SK-N-SH (cell line): ENCODE measurements at regions not wholly inside any gene's neighbourhood (a gene's known extent, or its start where the extent isn't known, plus 50 kb on each side); places are given as distances from the start of the nearest gene placed in this dataset.

ENCODE experiments used
- CTCF ChIA-PET: fragments of 300-600, 350-600 bp; formaldehyde crosslinking; extraction: SDS; loops from one replicate; lab custom pipeline; 2021; lab: Yijun Ruan, JAX
- POLR2A ChIA-PET: fragments of 350-600 bp; sonication (Branson Sonifier 250); formaldehyde crosslinking; extraction: SDS; loops from one replicate; lab custom pipeline; 2020; ENCODE audit warnings: antibody characterized with exemption, inconsistent platforms; lab: Yijun Ruan, JAX
- DNase-seq: peaks from one replicate; pipeline ENCODE4 v3.0.0; 2012
- H2AFZ ChIP-seq: fragments of 200-600 bp; sonication (generic); 2 replicates; pipeline ENCODE4 v1.8.1; 2016; ENCODE audit warnings: antibody characterized with exemption, mild to moderate bottlenecking, low read depth
- H3F3A ChIP-seq: fragments of 200-600 bp; sonication (generic); replicated peaks from 2 replicates; pipeline ENCODE3; 2016; ENCODE audit warnings: antibody characterized with exemption, mild to moderate bottlenecking; ENCODE audit not compliant: insufficient read depth
- H3K27ac ChIP-seq, 2 experiments: fragments of 200-500 bp in 1 of 2; fragments of 200-600 bp in 1 of 2; sonication (Bioruptor generic) in 1 of 2; sonication (generic), shearing (Covaris generic) in 1 of 2; 2 replicates each; pipeline versions ENCODE4 v1.5.1 to v1.6.1; 2014 to 2016; ENCODE audit warnings: low read depth in 2 of 2, inconsistent platforms in 1 of 2, low read length in 1 of 2, mild to moderate bottlenecking in 1 of 2, mixed read lengths in 1 of 2
- H3K27me3 ChIP-seq: fragments of 200-600 bp; sonication (generic), shearing (Covaris generic); 2 replicates; pipeline ENCODE4 v1.6.1; 2016; ENCODE audit warnings: mixed run types; ENCODE audit not compliant: insufficient read depth
- H3K36me3 ChIP-seq, 2 experiments: fragments of 200-500 bp in 1 of 2; fragments of 200-600 bp in 1 of 2; sonication (Bioruptor generic) in 1 of 2; sonication (generic) in 1 of 2; replicated peaks in 1 of 2; 2 replicates each; pipeline versions ENCODE3 to v1.5.1; 2014 to 2016; ENCODE audit warnings: low read length in 1 of 2, mild to moderate bottlenecking in 1 of 2; ENCODE audit not compliant: insufficient read depth in 2 of 2, control insufficient read depth in 1 of 2
- H3K4me1 ChIP-seq, 2 experiments: fragments of 200-500 bp in 1 of 2; fragments of 200-600 bp in 1 of 2; sonication (Bioruptor generic) in 1 of 2; sonication (generic), shearing (Covaris generic) in 1 of 2; 2 replicates each; pipeline versions ENCODE4 v1.5.1 to v1.6.1; 2014 to 2016; ENCODE audit warnings: low read depth in 1 of 2, low read length in 1 of 2, mixed run types in 1 of 2; ENCODE audit not compliant: insufficient read depth in 2 of 2, control insufficient read depth in 1 of 2
- H3K4me2 ChIP-seq: fragments of 200-600 bp; sonication (generic), shearing (Covaris generic); 2 replicates; pipeline ENCODE4 v1.6.1; 2017; ENCODE audit warnings: mixed run types
- H3K4me3 ChIP-seq, 2 experiments: fragments of 200-500 bp in 1 of 2; fragments of 200-600 bp in 1 of 2; sonication (Bioruptor generic) in 1 of 2; sonication (generic), shearing (Covaris generic) in 1 of 2; 2 replicates each; pipeline versions ENCODE4 v1.5.1 to v1.8.1; 2014 to 2016; ENCODE audit warnings: low read depth in 2 of 2, inconsistent platforms in 1 of 2, low read length in 1 of 2, mild to moderate bottlenecking in 1 of 2, mixed read lengths in 1 of 2, moderate library complexity in 1 of 2
- H3K79me2 ChIP-seq: fragments of 200-600 bp; sonication (generic); 2 replicates; pipeline ENCODE4 v1.8.1; 2017; ENCODE audit warnings: mild to moderate bottlenecking; ENCODE audit not compliant: insufficient read depth
- H3K9ac ChIP-seq: fragments of 200-600 bp; sonication (generic); 2 replicates; pipeline ENCODE4 v1.6.1; 2017; ENCODE audit warnings: mixed run types
- H3K9me2 ChIP-seq: fragments of 200-600 bp; sonication (generic); 2 replicates; pipeline ENCODE4 v1.6.1; 2017; ENCODE audit warnings: mixed run types
- H3K9me3 ChIP-seq: fragments of 200-600 bp; sonication (generic); 2 replicates; pipeline ENCODE4 v1.6.1; 2017; ENCODE audit warnings: mixed run types, mild to moderate bottlenecking, moderate library complexity
- H4K20me1 ChIP-seq: fragments of 200-600 bp; sonication (generic); 2 replicates; pipeline ENCODE4 v1.6.1; 2017; ENCODE audit warnings: mild to moderate bottlenecking, mixed run types; ENCODE audit not compliant: insufficient read depth
- EZH2phosphoT487 ChIP-seq: fragments of 200-600 bp; sonication (generic); IDR thresholded peaks from 2 replicates; pipeline ENCODE4 v1.6.1; 2017; ENCODE audit warnings: low read depth, mixed run types, mild to moderate bottlenecking, antibody characterized with exemption, moderate library complexity, borderline replicate concordance
- GATA2 ChIP-seq: sonication (generic); formaldehyde crosslinking; IDR thresholded peaks from 2 replicates; pipeline ENCODE4 v1.5.0; 2020; ENCODE audit warnings: mild to moderate bottlenecking, missing genetic modification reagents
- IRF3 ChIP-seq: fragments of 150-350 bp; IDR thresholded peaks from 2 replicates; pipeline ENCODE4 v1.6.1; 2016; ENCODE audit warnings: mild to moderate bottlenecking, low read depth, low read length
- MEF2A ChIP-seq: IDR thresholded peaks from 2 replicates; pipeline ENCODE4 v1.4.0; 2012; ENCODE audit warnings: low read depth, borderline replicate concordance
- POLR2AphosphoS5 ChIP-seq: IDR thresholded peaks from 2 replicates; pipeline ENCODE4 v1.6.1; 2012; ENCODE audit warnings: low read depth, low read length
- RAD21 ChIP-seq: IDR thresholded peaks from 2 replicates; pipeline ENCODE4 v1.6.1; 2012; ENCODE audit warnings: mild to moderate bottlenecking, low read length
- RCOR1 ChIP-seq: fragments of 150-350 bp; IDR thresholded peaks from 2 replicates; pipeline ENCODE4 v1.6.1; 2017; ENCODE audit warnings: antibody characterized with exemption, low read length
- SIN3A ChIP-seq: IDR thresholded peaks from 2 replicates; pipeline ENCODE4 v1.6.1; 2012; ENCODE audit warnings: low read depth, mild to moderate bottlenecking, low read length, moderate library complexity, borderline replicate concordance
- SMC3 ChIP-seq: IDR thresholded peaks from 2 replicates; pipeline ENCODE4 v1.6.1; 2012; ENCODE audit warnings: low read depth, low read length, improper control_type of control experiment
- YY1 ChIP-seq: IDR thresholded peaks from 2 replicates; pipeline ENCODE4 v1.4.0; 2012; ENCODE audit warnings: low read depth, mild to moderate bottlenecking
- ZBTB33 ChIP-seq: IDR thresholded peaks from 2 replicates; pipeline ENCODE4 v1.4.0; 2012; ENCODE audit warnings: low read depth, borderline replicate concordance
- WGBS: methylation state at CpG from one replicate; pipeline ENCODE4 v1.1.6; 2017; ENCODE audit warnings: low lambda C conversion rate; 5-methylcytosine and 5-hydroxymethylcytosine counted together

GRCh38 chr10:8149991-8150390, 95.5 kb downstream of the GATA3 start:
- no peak overlapping the region for H2AFZ ChIP-seq
- H3F3A ChIP-seq: no peaks in the 10 kb centered on the region
- no peak for DNase-seq
- no peak overlapping the region for H3K27ac ChIP-seq
- no peaks in the 10 kb centered on the region for H3K36me3 ChIP-seq
- ChIA-PET POLR2A (no interaction called here), CTCF (interaction anchor here (1.2 kb wide), 1 partner anchor 17 kb away, joined by 3 read pairs; no protein-coding TSS in a partner anchor)
- no peak overlapping the region for H3K4me2 ChIP-seq
- no peak overlapping the region for H3K9ac ChIP-seq
- H3K4me3 ChIP-seq: no peak overlapping the region
- TF ChIP-seq RCOR1: no peak
- H3K4me1 ChIP-seq: peaks cover 0 to 6% of the 10 kb centered on the region in 2 experiments; a peak in 1 of 4 replicates
- no peaks in the 10 kb centered on the region for H3K9me3 ChIP-seq
- 91% methylated on average over 12 of the region's 12 CpGs for WGBS
- no peaks in the 10 kb centered on the region for H4K20me1 ChIP-seq
- H3K9me2 ChIP-seq: no peaks in the 10 kb centered on the region
- H3K27me3 ChIP-seq: no peaks in the 10 kb centered on the region
- no peaks in the 10 kb centered on the region for H3K79me2 ChIP-seq

- H3K79me2 ChIP-seq: no peaks in the 10 kb centered on the region
- no peaks in the 10 kb centered on the region for H4K20me1 ChIP-seq
- H3K4me1 ChIP-seq: peaks cover 0 to 6% of the 10 kb centered on the region in 2 experiments; a peak in 1 of 4 replicates
- WGBS: 67% methylated on average over 7 of the region's 7 CpGs
- H3K4me2 ChIP-seq: no peak overlapping the region
- TF ChIP-seq SMC3 (no peak), SIN3A (no peak), MEF2A (no peak), POLR2AphosphoS5 (no peak), IRF3 (no peak), RAD21 (no peak), EZH2phosphoT487 (no peak), YY1 (no peak), ZBTB33 (no peak), GATA2 (no peak)
- CTCF ChIA-PET: interaction anchor here (1.2 kb wide), 1 partner anchor 16 kb away, joined by 3 read pairs; no protein-coding TSS in a partner anchor
- H3K27ac ChIP-seq: no peak overlapping the region
- no peaks in the 10 kb centered on the region for H3K36me3 ChIP-seq
- H3K27me3 ChIP-seq: no peaks in the 10 kb centered on the region
- POLR2A ChIA-PET: no interaction called here
- no peak overlapping the region for H3K9ac ChIP-seq
- no peak for DNase-seq
- no peaks in the 10 kb centered on the region for H3F3A ChIP-seq
- no peaks in the 10 kb centered on the region for H3K9me3 ChIP-seq
- H3K4me3 ChIP-seq: no peak overlapping the region
- H3K9me2 ChIP-seq: no peaks in the 10 kb centered on the region
- no peak overlapping the region for H2AFZ ChIP-seq
Measured at GRCh38 chr10:8150401-8150905, 96.0 kb downstream of the GATA3 start.
